Muscle layer of duodenum (tissue), 2 donors: ENCODE measurements at regions not wholly inside any gene's neighbourhood (a gene's known extent, or its start where the extent isn't known, plus 50 kb on each side); places are given as distances from the start of the nearest gene placed in this dataset.

ENCODE experiments used
- H3K27ac ChIP-seq: one replicate; pipeline ENCODE4 v1.7.0; 2013; ENCODE audit warnings: mild to moderate bottlenecking, low read length
- H3K27me3 ChIP-seq: one replicate; pipeline ENCODE4 v1.7.0; 2013; ENCODE audit warnings: low read depth, mild to moderate bottlenecking, control low read depth, low read length
- H3K36me3 ChIP-seq, 2 donors: one replicate each; pipeline ENCODE4 v1.7.0; 2013; ENCODE audit warnings: low read length in 2 of 2, control low read depth in 1 of 2, mild to moderate bottlenecking in 1 of 2; ENCODE audit not compliant: insufficient read depth in 2 of 2, control insufficient read depth in 1 of 2
- H3K4me1 ChIP-seq, 2 donors: one replicate each; pipeline ENCODE4 v1.7.0; 2013; ENCODE audit warnings: low read length in 2 of 2, mild to moderate bottlenecking in 2 of 2, control low read depth in 1 of 2, moderate library complexity in 1 of 2; ENCODE audit not compliant: insufficient read depth in 2 of 2, control insufficient read depth in 1 of 2
- H3K4me3 ChIP-seq, 2 donors: one replicate each; pipeline ENCODE4 v1.7.0; 2013; ENCODE audit warnings: low read length in 2 of 2, low read depth in 1 of 2, mild to moderate bottlenecking in 1 of 2
- H3K9me3 ChIP-seq, 2 donors: one replicate each; pipeline ENCODE4 v1.7.0; 2013; ENCODE audit warnings: low read length in 2 of 2, control low read depth in 1 of 2, mild to moderate bottlenecking in 1 of 2; ENCODE audit not compliant: control insufficient read depth in 1 of 2
- donor health status: healthy.

- Histone ChIP-seq H3K27ac (no peak overlapping the region), H3K4me3 (no peak overlapping the region), H3K36me3 (no peaks in the 10 kb centered on the region), H3K4me1 (peaks cover 0 to 9% of the 10 kb centered on the region in 2 donors), H3K27me3 (no peaks in the 10 kb centered on the region), H3K9me3 (peaks cover 0 to 3% of the 10 kb centered on the region in 2 donors)
These were observed 238.3 kb downstream of the HLX start for GRCh38 chr1:221117548-221117951.

DNA sequence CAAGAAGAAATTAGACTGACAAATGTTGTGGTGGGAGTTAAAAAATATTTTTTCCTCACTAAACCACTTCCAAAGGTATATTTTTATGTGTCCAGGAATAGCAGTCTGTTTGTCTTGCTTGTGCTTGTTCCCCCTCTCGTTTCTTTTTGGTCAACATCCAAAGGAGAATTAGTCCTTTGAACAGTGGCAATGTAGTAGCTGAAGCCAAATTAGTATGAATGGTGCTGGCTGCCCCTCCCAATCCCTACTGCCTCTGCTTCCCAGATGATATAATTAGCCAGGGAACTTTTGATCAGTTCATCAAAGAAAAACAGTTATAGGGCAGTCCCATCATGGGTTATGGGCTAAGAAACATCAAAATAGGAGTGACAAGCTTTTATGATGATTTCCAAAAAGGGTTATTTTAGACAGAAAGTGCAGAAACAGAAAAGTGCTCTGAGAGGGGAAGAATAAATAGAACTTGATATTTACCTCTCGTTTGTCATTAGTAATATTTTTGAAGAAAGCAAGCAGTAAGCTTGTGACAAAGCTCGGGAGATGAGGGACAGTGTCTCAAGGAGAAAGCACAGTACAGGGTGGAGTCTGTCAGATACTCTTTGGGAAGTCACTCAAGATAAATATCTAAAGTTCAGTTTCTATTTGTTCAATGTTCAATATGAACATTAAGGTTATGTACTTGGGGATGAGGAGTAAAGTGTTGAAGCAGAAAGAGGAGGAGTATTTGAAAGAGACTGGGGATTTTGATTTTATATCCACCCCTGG, 239.1 kb downstream of the HLX start:
- H3K36me3 ChIP-seq = no peaks in the 10 kb centered on the region
- H3K27ac ChIP-seq = no peak overlapping the region
- H3K4me3 ChIP-seq = no peak overlapping the region
- H3K9me3 ChIP-seq = peaks cover 0 to 3% of the 10 kb centered on the region in 2 donors
- H3K27me3 ChIP-seq = no peaks in the 10 kb centered on the region
- H3K4me1 ChIP-seq = peaks cover 0 to 9% of the 10 kb centered on the region in 2 donors

DNA sequence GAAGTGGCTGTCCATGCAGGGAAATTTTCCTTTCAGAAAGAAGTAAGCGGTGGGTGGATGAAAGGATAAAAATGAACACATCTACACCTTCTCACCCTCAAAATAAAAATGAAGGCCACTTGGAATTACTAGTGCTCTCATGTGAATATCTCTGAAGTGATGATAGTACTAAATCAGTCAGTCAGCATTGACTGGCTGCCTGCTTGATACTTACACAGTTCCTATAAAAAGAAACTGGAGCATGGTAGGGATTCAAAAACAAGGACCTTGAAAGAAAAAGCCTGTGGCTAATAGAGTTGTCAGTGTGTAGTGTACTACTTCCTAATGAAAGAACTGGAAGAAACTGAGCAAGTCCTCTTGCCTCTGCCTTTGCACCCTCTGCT, 239.7 kb downstream of the HLX start:
- Histone ChIP-seq H3K27ac (no peak overlapping the region), H3K4me1 (peaks cover 0 to 9% of the 10 kb centered on the region in 2 donors)

DNA sequence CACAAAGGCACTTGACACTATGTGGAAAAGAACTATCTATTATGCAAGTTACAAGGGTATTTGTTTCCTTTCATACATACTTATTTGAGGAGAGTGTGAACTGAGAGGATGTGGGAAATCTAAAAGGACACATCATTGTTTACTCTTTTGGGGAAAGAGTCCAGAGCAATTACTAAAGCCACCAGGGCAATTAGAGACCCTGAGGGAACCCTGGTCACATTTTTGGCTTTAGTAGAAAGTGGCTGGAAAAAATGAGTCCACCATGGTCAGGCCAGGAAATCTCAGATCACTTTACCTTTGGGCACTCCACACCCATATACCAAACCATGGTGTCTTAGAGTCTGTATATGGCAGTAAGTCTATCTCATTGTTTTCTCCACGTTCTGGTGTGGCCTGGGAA, 243.3 kb downstream of the HLX start:
- no peak overlapping the region for H3K27ac ChIP-seq
- H3K36me3 ChIP-seq = no peaks in the 10 kb centered on the region
- H3K27me3 ChIP-seq = no peaks in the 10 kb centered on the region
- peaks cover 0 to 8% of the 10 kb centered on the region in 2 donors for H3K4me1 ChIP-seq
- no peak overlapping the region for H3K4me3 ChIP-seq
- peaks cover 0 to 3% of the 10 kb centered on the region in 2 donors for H3K9me3 ChIP-seq

More for the DNA sequence above, 239.7 kb downstream of the HLX start:
- H3K36me3 ChIP-seq = no peaks in the 10 kb centered on the region
- H3K9me3 ChIP-seq = peaks cover 0 to 3% of the 10 kb centered on the region in 2 donors
- H3K27me3 ChIP-seq = no peaks in the 10 kb centered on the region
- H3K4me3 ChIP-seq = no peak overlapping the region

GRCh38 chr1:221125976-221126375, 246.7 kb downstream of the HLX start:
- H3K4me3 ChIP-seq = no peak overlapping the region
- no peak overlapping the region for H3K27ac ChIP-seq
- H3K4me1 ChIP-seq = no peaks in the 10 kb centered on the region
- peaks cover 0 to 3% of the 10 kb centered on the region in 2 donors for H3K9me3 ChIP-seq
- no peaks in the 10 kb centered on the region for H3K36me3 ChIP-seq
- no peaks in the 10 kb centered on the region for H3K27me3 ChIP-seq

DNA sequence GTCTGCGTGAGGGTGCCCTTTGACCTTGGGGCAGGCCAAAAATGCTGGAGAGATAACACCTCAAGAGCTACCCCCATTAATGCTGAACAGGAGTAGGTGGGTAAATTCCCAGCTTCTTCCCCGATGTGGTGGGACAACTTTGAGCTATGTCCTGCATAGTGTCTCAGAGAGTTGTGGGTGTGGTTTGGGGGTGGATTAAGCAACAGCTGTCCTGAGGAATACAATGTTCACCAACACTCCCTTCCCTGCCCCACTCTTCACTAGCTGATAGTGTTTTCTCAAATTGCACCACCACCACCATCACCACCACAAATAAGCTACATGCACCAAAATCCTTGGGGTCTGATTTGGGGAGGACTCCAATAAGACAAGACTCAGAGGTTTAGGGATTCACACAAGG, 258.4 kb downstream of the HLX start:
- H3K27me3 ChIP-seq = no peaks in the 10 kb centered on the region

GRCh38 chr1:221138516-221138915, 259.3 kb downstream of the HLX start:
- Histone ChIP-seq H3K36me3 (no peaks in the 10 kb centered on the region), H3K9me3 (no peaks in the 10 kb centered on the region), H3K27ac (no peak overlapping the region), H3K4me1 (no peaks in the 10 kb centered on the region), H3K4me3 (no peak overlapping the region), H3K27me3 (no peaks in the 10 kb centered on the region)

More for the DNA sequence above, 258.4 kb downstream of the HLX start:
- Histone ChIP-seq H3K36me3 (no peaks in the 10 kb centered on the region), H3K4me1 (no peaks in the 10 kb centered on the region), H3K4me3 (no peak overlapping the region), H3K9me3 (no peaks in the 10 kb centered on the region), H3K27ac (no peak overlapping the region)

DNA sequence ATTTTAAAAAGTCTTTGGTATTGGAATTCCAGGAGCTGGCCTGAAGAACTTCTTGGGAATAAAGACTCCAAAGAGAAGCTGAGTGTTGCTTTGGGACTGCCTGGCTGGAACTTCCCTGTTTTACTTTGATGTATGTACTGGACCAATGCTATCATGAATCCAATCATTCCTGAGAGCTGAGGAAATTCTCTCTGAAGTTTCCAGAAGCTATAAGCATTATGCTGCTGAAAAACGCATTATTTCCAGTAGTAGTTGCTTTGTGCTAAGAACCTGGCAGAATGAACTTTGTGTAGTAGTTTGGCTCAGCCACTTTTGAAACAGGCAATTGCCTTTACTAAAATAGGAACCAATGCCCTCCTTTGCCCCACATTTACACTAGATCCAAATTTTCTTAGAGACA, 260.7 kb downstream of the HLX start:
- Histone ChIP-seq H3K4me3 (no peak overlapping the region), H3K9me3 (no peaks in the 10 kb centered on the region), H3K4me1 (no peaks in the 10 kb centered on the region), H3K36me3 (no peaks in the 10 kb centered on the region), H3K27ac (no peak overlapping the region), H3K27me3 (no peaks in the 10 kb centered on the region)

GRCh38 chr1:221141096-221141495, 261.9 kb downstream of the HLX start:
- H3K4me3 ChIP-seq = no peak overlapping the region
- H3K36me3 ChIP-seq = no peaks in the 10 kb centered on the region
- no peak overlapping the region for H3K27ac ChIP-seq
- no peaks in the 10 kb centered on the region for H3K27me3 ChIP-seq
- no peaks in the 10 kb centered on the region for H3K9me3 ChIP-seq
- no peaks in the 10 kb centered on the region for H3K4me1 ChIP-seq

- Histone ChIP-seq H3K4me3 (no peak overlapping the region), H3K4me1 (no peaks in the 10 kb centered on the region), H3K9me3 (no peaks in the 10 kb centered on the region), H3K27ac (no peak overlapping the region), H3K36me3 (no peaks in the 10 kb centered on the region), H3K27me3 (no peaks in the 10 kb centered on the region)
These were observed 262.5 kb downstream of the HLX start for GRCh38 chr1:221141606-221142285.

GRCh38 chr1:221148660-221149059, 269.4 kb downstream of the HLX start:
- no peak overlapping the region for H3K27ac ChIP-seq
- peaks cover 0 to 3% of the 10 kb centered on the region in 2 donors for H3K9me3 ChIP-seq
- H3K4me3 ChIP-seq = no peak overlapping the region
- H3K36me3 ChIP-seq = no peaks in the 10 kb centered on the region
- H3K4me1 ChIP-seq = no peaks in the 10 kb centered on the region
- H3K27me3 ChIP-seq = no peaks in the 10 kb centered on the region
